ENCODE measurements at regions not wholly inside any gene's neighbourhood (a gene's known extent, or its start where the extent isn't known, plus 50 kb on each side); places are given as distances from the start of the nearest gene placed in this dataset.

GRCh38 chr2:181772777-181773176 lies 92.5 kb upstream of the NEUROD1 start:
- intact Hi-C loops (cut with micrococcal nuclease): no loop called here
- H3K4me1 Mint-ChIP-seq (ENCODE audit: low read depth): peaks cover 12% of the 10 kb centered on the region
- no peak overlapping the region for H3K27ac Mint-ChIP-seq
- H3K4me3 Mint-ChIP-seq (ENCODE audit: low read depth): no peak overlapping the region
- H3K27me3 Mint-ChIP-seq (ENCODE audit: low read depth): peaks cover 11% of the 10 kb centered on the region
- no peak for DNase-seq (ENCODE audit: low spot score)
- peaks cover 3% of the 10 kb centered on the region for H3K9me3 Mint-ChIP-seq
- no peaks in the 10 kb centered on the region for H3K36me3 Mint-ChIP-seq (ENCODE audit: low read depth)

- Mint-ChIP-seq H3K36me3 (ENCODE audit: low read depth) (no peaks in the 10 kb centered on the region), H3K27me3 (ENCODE audit: low read depth) (peaks cover 5% of the 10 kb centered on the region), H3K27ac (no peak overlapping the region), H3K9me3 (peaks cover 3% of the 10 kb centered on the region), H3K4me1 (ENCODE audit: low read depth) (peaks cover 17% of the 10 kb centered on the region), H3K4me3 (ENCODE audit: low read depth) (no peak overlapping the region)
- DNase-seq (ENCODE audit: low spot score): no peak
- intact Hi-C loops (cut with micrococcal nuclease): no loop called here
Observed at GRCh38 chr2:181774685-181775084, 94.4 kb upstream of the NEUROD1 start.

- no peak for DNase-seq (ENCODE audit: low spot score)
- H3K4me3 Mint-ChIP-seq (ENCODE audit: low read depth): no peak overlapping the region
- no peak overlapping the region for H3K27ac Mint-ChIP-seq
- peaks cover 25% of the 10 kb centered on the region for H3K4me1 Mint-ChIP-seq (ENCODE audit: low read depth)
- peaks cover 3% of the 10 kb centered on the region for H3K9me3 Mint-ChIP-seq
- peaks cover 3% of the 10 kb centered on the region for H3K27me3 Mint-ChIP-seq (ENCODE audit: low read depth)
- no peaks in the 10 kb centered on the region for H3K36me3 Mint-ChIP-seq (ENCODE audit: low read depth)
- intact Hi-C loops (cut with micrococcal nuclease): no loop called here
Observed at GRCh38 chr2:181776336-181776735, 96.0 kb upstream of the NEUROD1 start.

- H3K9me3 Mint-ChIP-seq: peaks cover 3% of the 10 kb centered on the region
- H3K4me1 Mint-ChIP-seq (ENCODE audit: low read depth): peaks cover 27% of the 10 kb centered on the region
- no peak overlapping the region for H3K27ac Mint-ChIP-seq
- no peak overlapping the region for H3K4me3 Mint-ChIP-seq (ENCODE audit: low read depth)
- DNase-seq (ENCODE audit: low spot score): no peak
- no peaks in the 10 kb centered on the region for H3K36me3 Mint-ChIP-seq (ENCODE audit: low read depth)
- H3K27me3 Mint-ChIP-seq (ENCODE audit: low read depth): no peaks in the 10 kb centered on the region
- intact Hi-C loops (cut with micrococcal nuclease): no loop called here
Observed at GRCh38 chr2:181777734-181778133, 97.4 kb upstream of the NEUROD1 start.

- H3K27ac Mint-ChIP-seq: no peak overlapping the region
Observed at GRCh38 chr2:181778621-181779201, 98.4 kb upstream of the NEUROD1 start.

GRCh38 chr2:181779288-181780021 lies 99.1 kb upstream of the NEUROD1 start:
- intact Hi-C loops (cut with micrococcal nuclease): no loop called here

More at GRCh38 chr2:181778621-181779201, 98.4 kb upstream of the NEUROD1 start:
- H3K4me3 Mint-ChIP-seq (ENCODE audit: low read depth): no peak overlapping the region
- peaks cover 22% of the 10 kb centered on the region for H3K4me1 Mint-ChIP-seq (ENCODE audit: low read depth)
- peaks cover 3% of the 10 kb centered on the region for H3K27me3 Mint-ChIP-seq (ENCODE audit: low read depth)
- H3K36me3 Mint-ChIP-seq (ENCODE audit: low read depth): no peaks in the 10 kb centered on the region
- DNase-seq (ENCODE audit: low spot score): no peak
- H3K9me3 Mint-ChIP-seq: peaks cover 3% of the 10 kb centered on the region
- intact Hi-C loops (cut with micrococcal nuclease): no loop called here

GRCh38 chr2:181780047-181780651 lies 99.8 kb upstream of the NEUROD1 start:
- Mint-ChIP-seq H3K4me1 (ENCODE audit: low read depth) (peaks cover 15% of the 10 kb centered on the region), H3K27me3 (ENCODE audit: low read depth) (peaks cover 6% of the 10 kb centered on the region), H3K27ac (no peak overlapping the region), H3K4me3 (ENCODE audit: low read depth) (no peak overlapping the region), H3K9me3 (no peaks in the 10 kb centered on the region), H3K36me3 (ENCODE audit: low read depth) (no peaks in the 10 kb centered on the region)
- intact Hi-C loops (cut with micrococcal nuclease): no loop called here
- DNase-seq (ENCODE audit: low spot score): no peak

More at GRCh38 chr2:181779288-181780021, 99.1 kb upstream of the NEUROD1 start:
- H3K4me1 Mint-ChIP-seq (ENCODE audit: low read depth): peaks cover 20% of the 10 kb centered on the region
- no peaks in the 10 kb centered on the region for H3K9me3 Mint-ChIP-seq
- H3K4me3 Mint-ChIP-seq (ENCODE audit: low read depth): no peak overlapping the region
- no peak for DNase-seq (ENCODE audit: low spot score)
- no peaks in the 10 kb centered on the region for H3K36me3 Mint-ChIP-seq (ENCODE audit: low read depth)
- H3K27me3 Mint-ChIP-seq (ENCODE audit: low read depth): peaks cover 4% of the 10 kb centered on the region
- H3K27ac Mint-ChIP-seq: no peak overlapping the region

GRCh38 chr2:181780657-181781056 lies 100.3 kb upstream of the NEUROD1 start:
- H3K4me1 Mint-ChIP-seq (ENCODE audit: low read depth): peaks cover 15% of the 10 kb centered on the region
- H3K4me3 Mint-ChIP-seq (ENCODE audit: low read depth): no peak overlapping the region
- no peaks in the 10 kb centered on the region for H3K36me3 Mint-ChIP-seq (ENCODE audit: low read depth)
- no peak for DNase-seq (ENCODE audit: low spot score)
- intact Hi-C loops (cut with micrococcal nuclease): no loop called here
- H3K9me3 Mint-ChIP-seq: no peaks in the 10 kb centered on the region
- no peak overlapping the region for H3K27ac Mint-ChIP-seq
- peaks cover 6% of the 10 kb centered on the region for H3K27me3 Mint-ChIP-seq (ENCODE audit: low read depth)

- H3K27ac Mint-ChIP-seq: no peak overlapping the region
- peaks cover 15% of the 10 kb centered on the region for H3K4me1 Mint-ChIP-seq (ENCODE audit: low read depth)
- H3K4me3 Mint-ChIP-seq (ENCODE audit: low read depth): no peak overlapping the region
- no peaks in the 10 kb centered on the region for H3K9me3 Mint-ChIP-seq
- no peaks in the 10 kb centered on the region for H3K36me3 Mint-ChIP-seq (ENCODE audit: low read depth)
- DNase-seq (ENCODE audit: low spot score): no peak
- peaks cover 6% of the 10 kb centered on the region for H3K27me3 Mint-ChIP-seq (ENCODE audit: low read depth)
- intact Hi-C loops (cut with micrococcal nuclease): no loop called here
Observed at GRCh38 chr2:181781078-181781786, 100.9 kb upstream of the NEUROD1 start.

GRCh38 chr2:181782660-181783059 lies 102.3 kb upstream of the NEUROD1 start:
- H3K4me3 Mint-ChIP-seq (ENCODE audit: low read depth): no peak overlapping the region
- DNase-seq (ENCODE audit: low spot score): no peak

GRCh38 chr2:181784556-181784955 lies 104.2 kb upstream of the NEUROD1 start:
- no peaks in the 10 kb centered on the region for H3K36me3 Mint-ChIP-seq (ENCODE audit: low read depth)
- intact Hi-C loops (cut with micrococcal nuclease): no loop called here
- H3K27ac Mint-ChIP-seq: no peak overlapping the region
- DNase-seq (ENCODE audit: low spot score): no peak
- no peak overlapping the region for H3K4me3 Mint-ChIP-seq (ENCODE audit: low read depth)
- H3K4me1 Mint-ChIP-seq (ENCODE audit: low read depth): peaks cover 16% of the 10 kb centered on the region
- H3K9me3 Mint-ChIP-seq: no peaks in the 10 kb centered on the region
- H3K27me3 Mint-ChIP-seq (ENCODE audit: low read depth): peaks cover 6% of the 10 kb centered on the region

More at GRCh38 chr2:181782660-181783059, 102.3 kb upstream of the NEUROD1 start:
- H3K9me3 Mint-ChIP-seq: no peaks in the 10 kb centered on the region
- peaks cover 6% of the 10 kb centered on the region for H3K27me3 Mint-ChIP-seq (ENCODE audit: low read depth)
- intact Hi-C loops (cut with micrococcal nuclease): no loop called here
- no peaks in the 10 kb centered on the region for H3K36me3 Mint-ChIP-seq (ENCODE audit: low read depth)
- no peak overlapping the region for H3K27ac Mint-ChIP-seq
- H3K4me1 Mint-ChIP-seq (ENCODE audit: low read depth): peaks cover 16% of the 10 kb centered on the region

- H3K36me3 Mint-ChIP-seq (ENCODE audit: low read depth): no peaks in the 10 kb centered on the region
- H3K27me3 Mint-ChIP-seq (ENCODE audit: low read depth): peaks cover 6% of the 10 kb centered on the region
- H3K27ac Mint-ChIP-seq: no peak overlapping the region
- no peaks in the 10 kb centered on the region for H3K9me3 Mint-ChIP-seq
- H3K4me3 Mint-ChIP-seq (ENCODE audit: low read depth): no peak overlapping the region
- intact Hi-C loops (cut with micrococcal nuclease): no loop called here
- H3K4me1 Mint-ChIP-seq (ENCODE audit: low read depth): peaks cover 22% of the 10 kb centered on the region
- no peak for DNase-seq (ENCODE audit: low spot score)
Observed at GRCh38 chr2:181785691-181786344, 105.5 kb upstream of the NEUROD1 start.

Measured in activated T-helper 2 cell treated with anti-CD3 and anti-CD28 coated beads, Interferon-gamma antibody, Interleukin-2, Interleukin-4, amounts not matched to agents 10 μg/mL and 5 μg/mL and 100 μg/mL, durations not matched to agents 14 hours and 24 hours and 36 hours (primary cell).